Smooth muscle cell (in vitro differentiated cells): ENCODE measurements at regions not wholly inside any gene's neighbourhood (a gene's known extent, or its start where the extent isn't known, plus 50 kb on each side); places are given as distances from the start of the nearest gene placed in this dataset.

ENCODE experiments used
- DNase-seq: peaks from one replicate; lab custom pipeline; 2025; ENCODE audit not compliant: unreplicated experiment; lab: John Stamatoyannopoulos, UW
- H2AFZ ChIP-seq: fragments of 200-600 bp; sonication (generic); 2 replicates; pipeline ENCODE4 v1.6.0; 2016; ENCODE audit warnings: antibody characterized with exemption, low read depth, mild to moderate bottlenecking
- H3F3A ChIP-seq: fragments of 200-600 bp; sonication (generic); 2 replicates; pipeline ENCODE4 v1.6.0; 2017; ENCODE audit warnings: antibody characterized with exemption, low read depth
- H3K27ac ChIP-seq: fragments of 200-600 bp; sonication (generic); 2 replicates; pipeline ENCODE4 v1.5.1; 2016; ENCODE audit warnings: low read depth, mild to moderate bottlenecking
- H3K27me3 ChIP-seq: fragments of 200-600 bp; sonication (generic); 2 replicates; pipeline ENCODE4 v1.6.1; 2016; ENCODE audit warnings: low read depth, mild to moderate bottlenecking
- H3K36me3 ChIP-seq: fragments of 200-600 bp; sonication (generic); 2 replicates; pipeline ENCODE4 v1.5.1; 2016; ENCODE audit warnings: low read depth
- H3K4me1 ChIP-seq: fragments of 200-600 bp; sonication (generic); 2 replicates; pipeline ENCODE4 v1.5.1; 2016; ENCODE audit warnings: low read depth
- H3K4me2 ChIP-seq: fragments of 200-600 bp; sonication (generic); 2 replicates; pipeline ENCODE4 v1.6.0; 2016; ENCODE audit warnings: mild to moderate bottlenecking
- H3K4me3 ChIP-seq: fragments of 200-600 bp; sonication (generic); 2 replicates; pipeline ENCODE4 v1.5.1; 2016; ENCODE audit warnings: mild to moderate bottlenecking
- H3K79me2 ChIP-seq: fragments of 200-600 bp; sonication (generic); 2 replicates; pipeline ENCODE4 v1.6.0; 2016; ENCODE audit warnings: low read depth, mild to moderate bottlenecking
- H3K9ac ChIP-seq: fragments of 200-600 bp; sonication (generic); 2 replicates; pipeline ENCODE4 v1.6.0; 2016; ENCODE audit warnings: low read depth
- H3K9me3 ChIP-seq: fragments of 200-600 bp; sonication (generic); replicated peaks from 2 replicates; pipeline ENCODE4 v1.5.1; 2016; ENCODE audit warnings: low read depth
- H4K20me1 ChIP-seq: fragments of 200-600 bp; sonication (generic); 2 replicates; pipeline ENCODE4 v1.6.0; 2016; ENCODE audit warnings: low read depth
- WGBS: methylation state at CpG from one replicate; pipeline ENCODE4 v1.1.7; 2016; ENCODE audit warnings: low lambda C conversion rate; 5-methylcytosine and 5-hydroxymethylcytosine counted together
- TF ChIP-seq, protein P1 (sequence below): fragments of 200-600 bp; sonication (generic); IDR thresholded peaks from 2 replicates; pipeline ENCODE4 v1.5.1; 2017; ENCODE audit warnings: borderline replicate concordance, mild to moderate bottlenecking, antibody characterized with exemption; ENCODE audit not compliant: insufficient read depth, poor library complexity, severe bottlenecking

DNA sequence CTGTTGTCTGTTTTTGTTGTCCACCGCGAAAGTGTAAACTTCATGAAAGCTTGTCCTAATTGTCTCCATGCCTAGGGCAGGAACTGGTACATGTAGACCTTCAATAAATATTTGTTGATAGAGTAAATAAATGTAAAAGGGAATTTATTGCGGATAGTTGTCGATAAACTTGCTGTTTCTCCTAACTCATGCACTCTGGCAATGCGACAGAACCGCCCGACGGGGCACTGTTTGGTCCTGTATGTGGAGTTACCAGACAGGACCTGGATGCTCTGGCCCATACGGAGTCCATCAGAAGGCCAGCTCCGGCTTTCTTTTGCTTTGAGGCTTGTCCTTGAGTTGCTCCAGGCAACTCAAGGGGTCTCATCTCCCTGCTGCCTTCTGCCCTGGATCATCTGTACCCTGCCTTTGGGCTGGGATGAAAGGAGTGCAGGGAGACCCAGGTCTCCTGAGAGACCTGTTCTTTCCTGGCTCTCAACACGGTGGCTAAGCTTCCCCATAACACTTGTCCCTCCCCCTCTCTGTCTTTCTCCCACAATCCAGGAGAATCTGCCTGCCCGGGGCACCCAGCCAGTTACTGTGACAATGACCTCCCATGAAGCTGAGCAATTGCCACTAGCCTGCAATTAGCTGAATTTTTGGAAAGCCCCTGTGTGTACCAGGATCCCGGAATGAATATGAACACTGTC is 149.5 kb upstream of the PTCH1 start:
- no peak overlapping the region for H2AFZ ChIP-seq
- H3K9ac ChIP-seq = no peak overlapping the region
- H3K36me3 ChIP-seq = no peaks in the 10 kb centered on the region
- no peaks in the 10 kb centered on the region for H4K20me1 ChIP-seq
- no peak overlapping the region for H3K27ac ChIP-seq
- 77% methylated on average over 13 of the region's 13 CpGs for WGBS
- no peaks in the 10 kb centered on the region for H3K9me3 ChIP-seq
- peaks cover 13% of the 10 kb centered on the region for H3K27me3 ChIP-seq
- H3K4me2 ChIP-seq = no peak overlapping the region
- H3F3A ChIP-seq = no peaks in the 10 kb centered on the region
- H3K4me3 ChIP-seq = no peak overlapping the region
- no peak for DNase-seq
- peaks cover 5% of the 10 kb centered on the region for H3K4me1 ChIP-seq
- TF ChIP-seq, protein P1, sequence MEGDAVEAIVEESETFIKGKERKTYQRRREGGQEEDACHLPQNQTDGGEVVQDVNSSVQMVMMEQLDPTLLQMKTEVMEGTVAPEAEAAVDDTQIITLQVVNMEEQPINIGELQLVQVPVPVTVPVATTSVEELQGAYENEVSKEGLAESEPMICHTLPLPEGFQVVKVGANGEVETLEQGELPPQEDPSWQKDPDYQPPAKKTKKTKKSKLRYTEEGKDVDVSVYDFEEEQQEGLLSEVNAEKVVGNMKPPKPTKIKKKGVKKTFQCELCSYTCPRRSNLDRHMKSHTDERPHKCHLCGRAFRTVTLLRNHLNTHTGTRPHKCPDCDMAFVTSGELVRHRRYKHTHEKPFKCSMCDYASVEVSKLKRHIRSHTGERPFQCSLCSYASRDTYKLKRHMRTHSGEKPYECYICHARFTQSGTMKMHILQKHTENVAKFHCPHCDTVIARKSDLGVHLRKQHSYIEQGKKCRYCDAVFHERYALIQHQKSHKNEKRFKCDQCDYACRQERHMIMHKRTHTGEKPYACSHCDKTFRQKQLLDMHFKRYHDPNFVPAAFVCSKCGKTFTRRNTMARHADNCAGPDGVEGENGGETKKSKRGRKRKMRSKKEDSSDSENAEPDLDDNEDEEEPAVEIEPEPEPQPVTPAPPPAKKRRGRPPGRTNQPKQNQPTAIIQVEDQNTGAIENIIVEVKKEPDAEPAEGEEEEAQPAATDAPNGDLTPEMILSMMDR = no peak
- no peaks in the 10 kb centered on the region for H3K79me2 ChIP-seq

DNA sequence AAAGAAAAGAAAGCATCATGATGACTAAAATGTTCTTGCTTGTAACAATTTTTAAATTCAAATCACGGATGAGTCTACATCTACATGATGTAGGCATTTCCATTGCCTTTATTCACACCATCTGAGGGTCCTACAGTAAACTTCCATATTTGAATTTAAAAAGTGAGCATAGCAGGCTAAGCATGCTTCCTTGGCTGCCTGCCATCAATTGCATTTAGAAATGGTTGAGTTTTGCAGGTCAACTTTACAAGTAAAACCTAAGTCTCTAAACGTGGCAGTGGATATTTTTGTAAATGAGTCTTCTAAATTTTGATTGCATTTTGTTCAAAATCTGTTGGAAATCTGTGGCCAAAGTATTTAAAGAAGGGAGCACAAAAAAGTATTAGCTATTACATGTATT is 136.5 kb upstream of the PTCH1 start:
- no peak overlapping the region for H3K27ac ChIP-seq
- TF ChIP-seq, protein P1 = no peak
- H3K4me2 ChIP-seq = no peak overlapping the region
- H3K9me3 ChIP-seq = no peaks in the 10 kb centered on the region
- H3K4me3 ChIP-seq = no peak overlapping the region
- no peaks in the 10 kb centered on the region for H3K27me3 ChIP-seq
- no peaks in the 10 kb centered on the region for H4K20me1 ChIP-seq
- WGBS = 87% methylated on average over 2 of the region's 2 CpGs
- no peaks in the 10 kb centered on the region for H3K4me1 ChIP-seq
- H3K36me3 ChIP-seq = no peaks in the 10 kb centered on the region
- no peak overlapping the region for H2AFZ ChIP-seq
- no peaks in the 10 kb centered on the region for H3F3A ChIP-seq
- no peaks in the 10 kb centered on the region for H3K79me2 ChIP-seq
- no peak overlapping the region for H3K9ac ChIP-seq
- DNase-seq = no peak

DNA sequence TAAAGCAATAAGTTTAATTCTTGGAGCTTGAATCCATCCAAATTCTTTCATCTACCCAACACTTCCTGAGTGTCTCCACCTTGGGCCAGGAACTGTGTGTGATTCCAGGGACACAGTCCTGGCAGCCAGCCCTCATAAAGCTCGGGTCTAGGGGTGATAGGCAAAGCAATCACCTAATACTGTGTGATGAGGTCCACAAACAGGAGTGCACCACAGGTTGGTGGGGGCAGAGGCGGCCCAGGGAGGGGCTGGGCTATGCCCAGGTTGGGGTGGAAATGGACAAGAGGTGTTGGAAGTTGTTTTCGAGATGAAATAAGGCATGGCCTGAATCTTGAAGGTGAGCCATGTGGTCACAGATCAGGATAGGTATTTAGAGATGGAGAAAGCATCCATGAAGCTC is 133.9 kb upstream of the PTCH1 start:
- Histone ChIP-seq H4K20me1 (no peaks in the 10 kb centered on the region), H3K4me2 (no peak overlapping the region)
- 57% methylated on average over 3 of the region's 3 CpGs for WGBS

More for the DNA sequence above, 133.9 kb upstream of the PTCH1 start:
- H3K27me3 ChIP-seq = no peaks in the 10 kb centered on the region
- H3K79me2 ChIP-seq = no peaks in the 10 kb centered on the region
- H3K9me3 ChIP-seq = no peaks in the 10 kb centered on the region
- H2AFZ ChIP-seq = no peak overlapping the region
- no peak overlapping the region for H3K4me3 ChIP-seq
- H3F3A ChIP-seq = no peaks in the 10 kb centered on the region
- DNase-seq = no peak
- no peaks in the 10 kb centered on the region for H3K36me3 ChIP-seq
- H3K27ac ChIP-seq = no peak overlapping the region
- no peaks in the 10 kb centered on the region for H3K4me1 ChIP-seq
- TF ChIP-seq, protein P1 = no peak
- no peak overlapping the region for H3K9ac ChIP-seq
